NT2/D1 (cell line): ENCODE measurements at regions not wholly inside any gene's neighbourhood (a gene's known extent, or its start where the extent isn't known, plus 50 kb on each side); places are given as distances from the start of the nearest gene placed in this dataset.

Experiments
- SUZ12 ChIP-seq: IDR thresholded peaks from 2 replicates; pipeline ENCODE4 v1.6.1; 2011; ENCODE audit not compliant: insufficient read length, insufficient read depth; ENCODE audit errors: extremely low read depth
- YY1 ChIP-seq: IDR thresholded peaks from 2 replicates; pipeline ENCODE4 v1.6.1; 2011; ENCODE audit not compliant: insufficient read length, insufficient read depth

DNA sequence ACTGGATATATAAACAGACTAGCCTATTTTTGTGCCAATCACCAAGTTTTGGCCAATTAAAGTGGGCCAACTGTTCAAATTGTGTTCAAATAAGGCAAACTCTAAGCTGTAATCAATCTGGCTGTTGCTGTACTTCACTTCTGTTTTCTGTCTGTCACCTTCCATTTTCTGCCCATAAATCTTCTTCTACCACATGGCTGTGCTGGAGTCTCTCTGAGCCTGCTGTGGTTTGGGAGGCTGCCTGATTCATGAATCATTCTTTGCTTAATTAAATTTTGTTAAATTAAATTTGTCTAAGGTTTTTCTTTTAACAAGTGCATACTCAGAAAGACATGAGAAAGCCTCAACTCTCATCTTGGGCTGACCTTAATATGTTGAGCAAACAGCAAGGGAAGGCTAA, 172.6 kb upstream of the VIPR2 start:
- TF ChIP-seq YY1 (no peak), SUZ12 (no peak)
